ENCODE measurements at regions not wholly inside any gene's neighbourhood (a gene's known extent, or its start where the extent isn't known, plus 50 kb on each side); places are given as distances from the start of the nearest gene placed in this dataset.

- no peak for DNase-seq (ENCODE audit: low spot score)
- H3K4me3 Mint-ChIP-seq (ENCODE audit: unreplicated experiment) = no peak overlapping the region
- H3K36me3 Mint-ChIP-seq (ENCODE audit: low read depth) = no peaks in the 10 kb centered on the region
- no peaks in the 10 kb centered on the region for H3K9me3 Mint-ChIP-seq (ENCODE audit: low read depth)
- no peaks in the 10 kb centered on the region for H3K27me3 Mint-ChIP-seq (ENCODE audit: low read depth)
- H3K27ac Mint-ChIP-seq (ENCODE audit: unreplicated experiment) = no peak overlapping the region
- TF ChIP-seq CTCF (IDR thresholded peaks at IDR 0.05) = no peak
- no peaks in the 10 kb centered on the region for H3K4me1 Mint-ChIP-seq (ENCODE audit: low read depth)
These were observed 1159.5 kb upstream of the PCDH10 start for GRCh38 chr4:131989576-131989975.

GRCh38 chr4:132001542-132001941 is 1147.6 kb upstream of the PCDH10 start:
- Mint-ChIP-seq H3K27me3 (ENCODE audit: low read depth) (peaks cover 3% of the 10 kb centered on the region), H3K9me3 (ENCODE audit: low read depth) (no peaks in the 10 kb centered on the region), H3K27ac (ENCODE audit: unreplicated experiment) (no peak overlapping the region), H3K36me3 (ENCODE audit: low read depth) (no peaks in the 10 kb centered on the region), H3K4me1 (ENCODE audit: low read depth) (no peaks in the 10 kb centered on the region), H3K4me3 (ENCODE audit: unreplicated experiment) (no peak overlapping the region)
- DNase-seq (ENCODE audit: low spot score) = no peak
- TF ChIP-seq CTCF (IDR thresholded peaks at IDR 0.05) = no peak

GRCh38 chr4:132003593-132003992 is 1145.5 kb upstream of the PCDH10 start:
- Mint-ChIP-seq H3K4me1 (ENCODE audit: low read depth) (no peaks in the 10 kb centered on the region), H3K4me3 (ENCODE audit: unreplicated experiment) (no peak overlapping the region), H3K27me3 (ENCODE audit: low read depth) (peaks cover 3% of the 10 kb centered on the region), H3K9me3 (ENCODE audit: low read depth) (no peaks in the 10 kb centered on the region), H3K36me3 (ENCODE audit: low read depth) (no peaks in the 10 kb centered on the region), H3K27ac (ENCODE audit: unreplicated experiment) (no peak overlapping the region)
- no peak for TF ChIP-seq CTCF (IDR thresholded peaks at IDR 0.05)
- DNase-seq (ENCODE audit: low spot score) = no peak

GRCh38 chr4:132015321-132015720 is 1133.8 kb upstream of the PCDH10 start:
- no peak for TF ChIP-seq CTCF (IDR thresholded peaks at IDR 0.05)
- no peaks in the 10 kb centered on the region for H3K9me3 Mint-ChIP-seq (ENCODE audit: low read depth)
- H3K4me3 Mint-ChIP-seq (ENCODE audit: unreplicated experiment) = no peak overlapping the region
- no peak for DNase-seq (ENCODE audit: low spot score)
- no peaks in the 10 kb centered on the region for H3K4me1 Mint-ChIP-seq (ENCODE audit: low read depth)
- H3K36me3 Mint-ChIP-seq (ENCODE audit: low read depth) = no peaks in the 10 kb centered on the region
- no peak overlapping the region for H3K27ac Mint-ChIP-seq (ENCODE audit: unreplicated experiment)
- H3K27me3 Mint-ChIP-seq (ENCODE audit: low read depth) = no peaks in the 10 kb centered on the region

GRCh38 chr4:132016703-132017350 is 1132.3 kb upstream of the PCDH10 start:
- Mint-ChIP-seq H3K9me3 (ENCODE audit: low read depth) (no peaks in the 10 kb centered on the region), H3K27ac (ENCODE audit: unreplicated experiment) (no peak overlapping the region), H3K4me3 (ENCODE audit: unreplicated experiment) (no peak overlapping the region), H3K27me3 (ENCODE audit: low read depth) (no peaks in the 10 kb centered on the region), H3K36me3 (ENCODE audit: low read depth) (no peaks in the 10 kb centered on the region), H3K4me1 (ENCODE audit: low read depth) (no peaks in the 10 kb centered on the region)
- TF ChIP-seq CTCF (IDR thresholded peaks at IDR 0.05) = no peak
- DNase-seq (ENCODE audit: low spot score) = no peak
